NCI-H1694 (cell line): ENCODE measurements at regions not wholly inside any gene's neighbourhood (a gene's known extent, or its start where the extent isn't known, plus 50 kb on each side); places are given as distances from the start of the nearest gene placed in this dataset.
"Not testable (repeated sequence)": the region's sequence is repeated elsewhere in the genome, so short reads cannot be mapped to it uniquely, and the experiment has no call there.

Experiments
- DNase-seq: peaks from one replicate; lab custom pipeline; 2025; lab: John Stamatoyannopoulos, UW

DNA sequence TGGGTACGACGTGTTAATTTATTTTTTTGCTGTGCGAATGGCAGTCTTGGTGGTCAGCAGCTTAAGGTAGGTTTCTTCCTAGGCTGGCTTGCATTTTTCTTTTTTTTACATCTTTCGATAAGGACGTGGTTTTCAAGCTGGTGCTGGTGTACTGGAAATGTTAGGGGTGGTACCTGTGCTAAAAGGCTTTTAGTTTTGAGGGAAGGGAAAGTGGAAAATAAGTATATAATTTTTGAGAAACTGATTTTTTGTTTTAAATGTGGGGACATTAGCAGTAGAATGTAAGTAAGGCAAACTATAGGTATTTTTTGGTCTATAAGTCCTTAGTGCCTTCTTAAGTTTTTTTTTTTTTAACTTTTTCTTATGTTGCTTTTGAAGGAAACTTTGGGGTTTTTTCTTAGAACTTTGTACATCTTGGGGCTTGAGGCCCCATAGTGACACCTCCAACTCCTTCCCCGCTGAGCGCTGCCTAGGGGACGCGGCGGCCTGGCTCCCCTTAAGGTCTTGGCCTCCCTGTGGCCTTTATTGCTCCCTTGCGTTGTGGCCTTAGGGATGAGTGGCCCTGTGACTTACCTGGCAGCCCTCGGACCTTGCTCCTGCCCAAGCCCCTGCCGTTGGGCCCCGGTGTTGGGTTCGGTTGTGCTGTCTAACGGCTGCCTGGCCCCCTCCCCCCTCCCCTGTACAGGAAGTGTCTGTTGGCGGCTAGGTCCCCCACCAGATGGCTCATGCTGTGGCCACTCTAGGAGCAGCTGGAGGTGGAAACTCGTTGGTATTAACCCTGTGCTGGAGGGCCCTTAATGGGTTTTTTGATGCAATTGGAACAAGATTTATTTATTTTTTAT, 88.0 kb upstream of the RPRML start:
- DNase-seq = peak; percentile 88

DNA sequence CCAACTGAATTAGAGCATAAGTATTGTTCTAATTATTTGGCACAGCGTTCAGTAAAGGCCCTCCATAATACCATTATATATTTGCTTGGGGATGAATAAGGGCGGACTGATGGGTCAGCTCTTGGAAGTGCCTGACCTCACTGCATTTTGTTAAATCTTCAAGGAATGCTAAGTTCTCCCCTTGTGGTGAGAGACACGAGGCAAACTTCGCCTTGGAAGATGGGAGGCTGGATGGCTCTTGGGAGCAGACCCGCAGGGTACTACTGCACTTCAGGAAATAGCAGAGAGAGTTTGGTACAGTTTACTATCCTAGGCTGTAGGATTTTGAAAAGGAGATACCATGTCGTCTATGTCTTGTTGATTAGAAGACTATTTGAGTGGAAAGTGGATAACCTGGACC, 87.0 kb upstream of the RPRML start:
- no peak for DNase-seq

DNA sequence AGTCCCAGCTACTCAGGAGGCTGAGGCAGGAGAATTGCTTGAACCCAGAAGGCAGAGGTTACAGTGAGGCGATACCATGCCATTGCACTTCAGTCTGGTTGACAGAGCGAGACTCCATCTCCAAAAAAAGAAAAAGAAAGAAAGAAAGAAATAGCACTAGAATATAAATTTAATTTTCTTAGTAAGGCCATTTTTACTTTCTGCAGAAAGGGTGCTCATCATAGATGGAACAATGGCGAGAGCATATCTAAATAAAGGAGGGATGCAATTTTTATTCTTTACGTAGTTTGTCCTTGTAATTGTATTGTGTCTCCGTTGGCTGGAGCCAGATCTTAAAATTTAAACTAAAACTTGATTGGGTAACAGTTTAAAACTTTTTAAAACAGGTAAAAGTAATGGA, 85.6 kb upstream of the RPRML start:
- no peak for DNase-seq

DNA sequence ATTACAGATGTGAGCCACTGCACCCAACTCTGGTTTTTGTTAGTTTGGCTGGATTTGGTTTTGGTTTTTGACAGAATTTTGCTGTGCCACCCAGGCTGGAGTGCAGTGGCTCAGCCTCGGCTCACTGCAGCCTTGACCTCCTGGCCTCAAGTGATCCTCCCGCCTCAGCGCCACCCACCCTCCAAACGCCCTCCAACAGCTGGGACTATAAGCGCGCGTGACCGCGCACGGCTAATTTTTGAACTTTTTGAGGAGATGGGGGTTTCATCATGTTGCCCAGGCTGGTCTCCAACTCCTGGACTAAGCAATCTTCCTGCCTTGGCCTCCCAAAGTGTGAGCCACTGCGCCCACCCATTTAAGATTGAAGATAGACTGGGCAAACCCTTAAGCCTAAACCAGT, 84.4 kb upstream of the RPRML start:
- DNase-seq = no peak

DNA sequence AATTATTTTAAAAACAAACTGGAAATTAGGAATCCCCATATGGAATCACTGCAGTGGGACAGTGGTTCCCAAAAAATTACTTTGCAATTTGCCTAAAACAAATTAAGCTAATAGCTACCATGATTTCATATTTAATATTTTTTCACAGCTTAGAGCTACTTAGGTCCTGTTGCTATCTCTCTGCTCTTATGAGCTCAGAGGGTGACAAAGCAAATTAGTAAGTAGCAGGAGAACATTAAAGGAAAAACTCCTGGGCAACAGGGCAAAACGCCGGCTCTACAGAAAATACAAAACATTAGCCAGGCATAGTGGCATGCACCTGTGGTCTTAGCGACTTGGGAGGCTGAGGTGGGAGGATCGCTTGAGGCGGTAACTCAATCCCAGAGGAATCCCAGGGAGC, 83.8 kb upstream of the RPRML start:
- not testable (repeated sequence) for DNase-seq

DNA sequence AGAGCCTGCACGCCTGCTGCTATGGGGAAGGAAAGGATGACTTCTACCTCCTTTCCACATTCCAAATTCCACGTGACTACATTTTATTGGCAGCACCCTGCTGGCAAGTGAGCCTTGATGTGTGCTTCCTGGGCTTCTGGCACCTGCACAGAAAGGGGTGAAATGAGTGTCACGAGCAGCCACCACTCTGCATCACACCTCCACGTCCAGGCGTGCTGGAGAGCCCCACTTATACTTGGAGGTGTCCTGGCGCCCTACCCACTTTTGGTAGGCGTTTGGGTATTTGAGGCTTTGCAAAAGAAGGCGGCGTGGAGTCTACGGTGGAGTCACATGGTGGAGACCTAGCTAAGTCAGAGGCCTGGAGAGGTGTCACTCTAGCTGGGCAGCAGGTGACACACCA, 81.0 kb upstream of the RPRML start:
- DNase-seq = not testable (repeated sequence)

DNA sequence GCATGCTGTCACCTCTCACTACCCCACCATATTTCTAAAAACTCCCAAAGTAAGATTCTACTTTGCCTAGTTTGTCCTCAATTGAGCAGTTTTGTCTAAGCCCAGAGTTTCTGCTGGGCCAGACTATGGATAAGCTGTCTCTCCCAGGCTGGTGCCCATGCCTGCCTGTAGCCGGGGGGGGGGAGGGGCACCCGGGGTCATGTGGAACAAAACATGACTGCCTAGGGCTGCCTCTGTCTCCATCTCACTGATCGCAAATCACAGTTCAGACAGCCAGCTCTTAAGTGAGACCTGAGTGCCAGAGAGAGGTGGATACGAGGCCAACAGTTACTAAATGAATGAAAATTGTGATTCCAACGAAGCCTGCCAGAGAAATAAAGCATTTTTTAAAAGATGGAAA, 78.8 kb upstream of the RPRML start:
- no peak for DNase-seq

DNA sequence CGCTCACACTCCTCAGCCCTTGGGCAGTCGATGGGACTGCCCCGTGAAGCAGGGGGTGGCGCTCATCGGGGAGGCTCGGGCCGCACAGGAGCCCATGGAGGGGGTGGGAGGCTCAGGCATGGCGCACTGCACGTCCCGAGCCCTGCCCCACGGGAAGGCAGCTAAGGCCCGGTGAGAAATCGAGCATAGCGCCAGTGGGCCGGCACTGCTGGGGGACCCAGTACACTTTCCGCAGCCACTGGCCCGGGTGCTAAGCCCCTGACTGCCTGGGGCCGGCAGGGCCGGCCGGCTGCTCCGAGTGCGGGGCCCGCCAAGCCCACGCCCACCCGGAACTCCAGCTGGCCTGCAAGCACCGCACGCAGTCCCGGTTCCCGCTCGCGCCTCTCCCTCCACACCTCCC, 78.2 kb upstream of the RPRML start:
- not testable (repeated sequence) for DNase-seq

DNA sequence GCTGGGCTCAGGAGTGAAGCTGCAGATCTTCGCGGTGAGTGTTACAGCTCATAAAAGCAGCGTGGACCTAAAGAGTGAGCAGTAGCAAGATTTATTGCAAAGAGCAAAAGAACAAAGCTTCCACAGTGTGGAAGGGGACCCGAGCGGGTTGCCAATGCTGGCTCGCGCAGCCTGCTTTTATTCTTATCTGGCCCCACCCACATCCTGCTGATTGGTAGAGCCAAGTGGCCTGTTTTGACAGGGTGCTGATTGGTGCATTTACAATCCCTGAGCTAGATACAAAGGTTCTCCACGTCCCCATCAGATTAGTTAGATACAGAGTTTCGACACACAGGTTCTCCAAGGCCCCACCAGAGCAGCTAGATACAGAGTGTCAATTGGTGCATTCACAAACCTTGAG, 77.6 kb upstream of the RPRML start:
- DNase-seq = not testable (repeated sequence)
